NB4 (cell line): ENCODE measurements at regions not wholly inside any gene's neighbourhood (a gene's known extent, or its start where the extent isn't known, plus 50 kb on each side); places are given as distances from the start of the nearest gene placed in this dataset.

Experiments used
- POLR2A ChIP-seq: IDR thresholded peaks from 2 replicates; pipeline ENCODE4 v1.6.1; 2011; ENCODE audit warnings: mild to moderate bottlenecking; ENCODE audit not compliant: insufficient read length; ENCODE audit errors: extremely low read depth
- TF ChIP-seq, protein P1 (sequence below): IDR thresholded peaks from one replicate; pipeline ENCODE4 v1.5.1; 2012; ENCODE audit warnings: low read depth, low read length

DNA sequence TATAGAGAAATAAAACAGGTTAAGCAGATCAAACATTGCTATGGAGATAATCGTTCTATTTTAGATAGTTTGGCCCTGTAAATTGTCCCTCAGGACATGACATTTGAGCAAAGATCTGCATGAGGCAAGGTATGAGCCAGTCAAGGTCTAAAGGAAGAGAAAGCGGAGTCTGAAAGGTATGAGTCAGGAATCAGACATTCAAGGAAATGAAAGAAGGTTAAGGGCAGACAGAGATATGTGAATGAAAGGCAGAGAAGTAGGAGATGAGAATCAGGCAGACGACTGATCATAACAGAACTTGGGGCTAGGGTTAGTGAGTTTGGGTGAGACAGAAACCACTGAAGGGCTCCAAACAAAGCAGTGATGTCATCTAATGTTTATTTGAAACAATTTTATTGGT is 775.8 kb downstream of the MAFB start:
- TF ChIP-seq, protein P1, sequence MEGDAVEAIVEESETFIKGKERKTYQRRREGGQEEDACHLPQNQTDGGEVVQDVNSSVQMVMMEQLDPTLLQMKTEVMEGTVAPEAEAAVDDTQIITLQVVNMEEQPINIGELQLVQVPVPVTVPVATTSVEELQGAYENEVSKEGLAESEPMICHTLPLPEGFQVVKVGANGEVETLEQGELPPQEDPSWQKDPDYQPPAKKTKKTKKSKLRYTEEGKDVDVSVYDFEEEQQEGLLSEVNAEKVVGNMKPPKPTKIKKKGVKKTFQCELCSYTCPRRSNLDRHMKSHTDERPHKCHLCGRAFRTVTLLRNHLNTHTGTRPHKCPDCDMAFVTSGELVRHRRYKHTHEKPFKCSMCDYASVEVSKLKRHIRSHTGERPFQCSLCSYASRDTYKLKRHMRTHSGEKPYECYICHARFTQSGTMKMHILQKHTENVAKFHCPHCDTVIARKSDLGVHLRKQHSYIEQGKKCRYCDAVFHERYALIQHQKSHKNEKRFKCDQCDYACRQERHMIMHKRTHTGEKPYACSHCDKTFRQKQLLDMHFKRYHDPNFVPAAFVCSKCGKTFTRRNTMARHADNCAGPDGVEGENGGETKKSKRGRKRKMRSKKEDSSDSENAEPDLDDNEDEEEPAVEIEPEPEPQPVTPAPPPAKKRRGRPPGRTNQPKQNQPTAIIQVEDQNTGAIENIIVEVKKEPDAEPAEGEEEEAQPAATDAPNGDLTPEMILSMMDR, result no peak
- TF ChIP-seq POLR2A, result no peak
